ENCODE measurements at regions not wholly inside any gene's neighbourhood (a gene's known extent, or its start where the extent isn't known, plus 50 kb on each side); places are given as distances from the start of the nearest gene placed in this dataset.

GRCh38 chr5:9888501-9888901 is 258.4 kb upstream of the TAS2R1 start:
- Histone ChIP-seq H3K27me3 (ENCODE audit: control insufficient read depth in 5 of 5, insufficient read depth in 4 of 5, low read length in 5 of 5) (no peaks in the 10 kb centered on the region), H3K9ac (ENCODE audit: low read length in 5 of 5) (no peak overlapping the region), H3K9me3 (ENCODE audit: control insufficient read depth in 5 of 5, low read length in 5 of 5) (no peaks in the 10 kb centered on the region), H3K27ac (ENCODE audit: low read depth, low read length) (no peak overlapping the region), H3K4me3 (ENCODE audit: low read depth in 1 of 5, low read length in 5 of 5) (no peak overlapping the region), H3K4me1 (ENCODE audit: control insufficient read depth in 5 of 5, insufficient read depth in 5 of 5, low read length in 5 of 5) (no peaks in the 10 kb centered on the region), H3K36me3 (ENCODE audit: control insufficient read depth in 5 of 5, insufficient read depth in 5 of 5, low read length in 5 of 5) (no peaks in the 10 kb centered on the region)

- Histone ChIP-seq H3K4me3 (ENCODE audit: low read depth in 1 of 5, low read length in 5 of 5) (no peak overlapping the region), H3K27me3 (ENCODE audit: control insufficient read depth in 5 of 5, insufficient read depth in 4 of 5, low read length in 5 of 5) (no peaks in the 10 kb centered on the region), H3K27ac (ENCODE audit: low read depth, low read length) (no peak overlapping the region), H3K36me3 (ENCODE audit: control insufficient read depth in 5 of 5, insufficient read depth in 5 of 5, low read length in 5 of 5) (no peaks in the 10 kb centered on the region), H3K4me1 (ENCODE audit: control insufficient read depth in 5 of 5, insufficient read depth in 5 of 5, low read length in 5 of 5) (no peaks in the 10 kb centered on the region), H3K9ac (ENCODE audit: low read length in 5 of 5) (no peak overlapping the region), H3K9me3 (ENCODE audit: control insufficient read depth in 5 of 5, low read length in 5 of 5) (peaks cover 0 to 9% (median 3%) of the 10 kb centered on the region in 5 donors)
Measured at GRCh38 chr5:9885164-9885563, 255.0 kb upstream of the TAS2R1 start.

GRCh38 chr5:9878206-9878605 is 248.1 kb upstream of the TAS2R1 start:
- H3K9ac ChIP-seq (ENCODE audit: low read length in 5 of 5) = no peak overlapping the region
- H3K9me3 ChIP-seq (ENCODE audit: control insufficient read depth in 5 of 5, low read length in 5 of 5) = peaks cover 0 to 9% (median 3%) of the 10 kb centered on the region in 5 donors
- H3K27ac ChIP-seq (ENCODE audit: low read depth, low read length) = no peak overlapping the region
- no peaks in the 10 kb centered on the region for H3K4me1 ChIP-seq (ENCODE audit: control insufficient read depth in 5 of 5, insufficient read depth in 5 of 5, low read length in 5 of 5)
- H3K27me3 ChIP-seq (ENCODE audit: control insufficient read depth in 5 of 5, insufficient read depth in 4 of 5, low read length in 5 of 5) = peaks cover 0 to 3% (median 0%) of the 10 kb centered on the region in 5 donors
- H3K36me3 ChIP-seq (ENCODE audit: control insufficient read depth in 5 of 5, insufficient read depth in 5 of 5, low read length in 5 of 5) = no peaks in the 10 kb centered on the region
- H3K4me3 ChIP-seq (ENCODE audit: low read depth in 1 of 5, low read length in 5 of 5) = no peak overlapping the region

- Histone ChIP-seq H3K9me3 (ENCODE audit: control insufficient read depth in 5 of 5, low read length in 5 of 5) (peaks cover 0 to 9% (median 3%) of the 10 kb centered on the region in 5 donors), H3K27me3 (ENCODE audit: control insufficient read depth in 5 of 5, insufficient read depth in 4 of 5, low read length in 5 of 5) (peaks cover 0 to 3% (median 0%) of the 10 kb centered on the region in 5 donors), H3K9ac (ENCODE audit: low read length in 5 of 5) (no peak overlapping the region), H3K27ac (ENCODE audit: low read depth, low read length) (no peak overlapping the region), H3K36me3 (ENCODE audit: control insufficient read depth in 5 of 5, insufficient read depth in 5 of 5, low read length in 5 of 5) (no peaks in the 10 kb centered on the region), H3K4me3 (ENCODE audit: low read depth in 1 of 5, low read length in 5 of 5) (no peak overlapping the region), H3K4me1 (ENCODE audit: control insufficient read depth in 5 of 5, insufficient read depth in 5 of 5, low read length in 5 of 5) (no peaks in the 10 kb centered on the region)
Measured at GRCh38 chr5:9877488-9877887, 247.3 kb upstream of the TAS2R1 start.

GRCh38 chr5:9876451-9876850 is 246.3 kb upstream of the TAS2R1 start:
- peaks cover 0 to 8% (median 1%) of the 10 kb centered on the region in 5 donors for H3K9me3 ChIP-seq (ENCODE audit: control insufficient read depth in 5 of 5, low read length in 5 of 5)
- no peak overlapping the region for H3K9ac ChIP-seq (ENCODE audit: low read length in 5 of 5)
- H3K27me3 ChIP-seq (ENCODE audit: control insufficient read depth in 5 of 5, insufficient read depth in 4 of 5, low read length in 5 of 5) = peaks cover 0 to 3% (median 0%) of the 10 kb centered on the region in 5 donors
- no peak overlapping the region for H3K4me3 ChIP-seq (ENCODE audit: low read depth in 1 of 5, low read length in 5 of 5)
- no peaks in the 10 kb centered on the region for H3K4me1 ChIP-seq (ENCODE audit: control insufficient read depth in 5 of 5, insufficient read depth in 5 of 5, low read length in 5 of 5)
- no peaks in the 10 kb centered on the region for H3K36me3 ChIP-seq (ENCODE audit: control insufficient read depth in 5 of 5, insufficient read depth in 5 of 5, low read length in 5 of 5)
- no peak overlapping the region for H3K27ac ChIP-seq (ENCODE audit: low read depth, low read length)

- Histone ChIP-seq H3K27me3 (ENCODE audit: control insufficient read depth in 5 of 5, insufficient read depth in 4 of 5, low read length in 5 of 5) (no peaks in the 10 kb centered on the region), H3K9me3 (ENCODE audit: control insufficient read depth in 5 of 5, low read length in 5 of 5) (peaks cover 0 to 23% (median 21%) of the 10 kb centered on the region in 5 donors), H3K4me3 (ENCODE audit: low read depth in 1 of 5, low read length in 5 of 5) (no peak overlapping the region), H3K36me3 (ENCODE audit: control insufficient read depth in 5 of 5, insufficient read depth in 5 of 5, low read length in 5 of 5) (no peaks in the 10 kb centered on the region), H3K4me1 (ENCODE audit: control insufficient read depth in 5 of 5, insufficient read depth in 5 of 5, low read length in 5 of 5) (no peaks in the 10 kb centered on the region), H3K9ac (ENCODE audit: low read length in 5 of 5) (no peak overlapping the region), H3K27ac (ENCODE audit: low read depth, low read length) (no peak overlapping the region)
Measured at GRCh38 chr5:9869616-9870288, 239.6 kb upstream of the TAS2R1 start.

- Histone ChIP-seq H3K36me3 (ENCODE audit: control insufficient read depth in 5 of 5, insufficient read depth in 5 of 5, low read length in 5 of 5) (no peaks in the 10 kb centered on the region), H3K9me3 (ENCODE audit: control insufficient read depth in 5 of 5, low read length in 5 of 5) (peaks cover 3 to 29% (median 23%) of the 10 kb centered on the region in 5 donors), H3K27me3 (ENCODE audit: control insufficient read depth in 5 of 5, insufficient read depth in 4 of 5, low read length in 5 of 5) (no peaks in the 10 kb centered on the region), H3K27ac (ENCODE audit: low read depth, low read length) (no peak overlapping the region), H3K9ac (ENCODE audit: low read length in 5 of 5) (no peak overlapping the region), H3K4me1 (ENCODE audit: control insufficient read depth in 5 of 5, insufficient read depth in 5 of 5, low read length in 5 of 5) (no peaks in the 10 kb centered on the region), H3K4me3 (ENCODE audit: low read depth in 1 of 5, low read length in 5 of 5) (no peak overlapping the region)
Measured at GRCh38 chr5:9865574-9865973, 235.4 kb upstream of the TAS2R1 start.

- Histone ChIP-seq H3K4me1 (ENCODE audit: control insufficient read depth in 5 of 5, insufficient read depth in 5 of 5, low read length in 5 of 5) (no peaks in the 10 kb centered on the region), H3K27me3 (ENCODE audit: control insufficient read depth in 5 of 5, insufficient read depth in 4 of 5, low read length in 5 of 5) (no peaks in the 10 kb centered on the region), H3K27ac (ENCODE audit: low read depth, low read length) (no peak overlapping the region), H3K36me3 (ENCODE audit: control insufficient read depth in 5 of 5, insufficient read depth in 5 of 5, low read length in 5 of 5) (no peaks in the 10 kb centered on the region), H3K4me3 (ENCODE audit: low read depth in 1 of 5, low read length in 5 of 5) (no peak overlapping the region), H3K9ac (ENCODE audit: low read length in 5 of 5) (no peak overlapping the region), H3K9me3 (ENCODE audit: control insufficient read depth in 5 of 5, low read length in 5 of 5) (peaks cover 3 to 29% (median 22%) of the 10 kb centered on the region in 5 donors)
Measured at GRCh38 chr5:9864791-9865190, 234.6 kb upstream of the TAS2R1 start.

- Histone ChIP-seq H3K4me3 (ENCODE audit: low read depth in 1 of 5, low read length in 5 of 5) (no peak overlapping the region), H3K36me3 (ENCODE audit: control insufficient read depth in 5 of 5, insufficient read depth in 5 of 5, low read length in 5 of 5) (no peaks in the 10 kb centered on the region), H3K9me3 (ENCODE audit: control insufficient read depth in 5 of 5, low read length in 5 of 5) (peaks cover 3 to 29% (median 22%) of the 10 kb centered on the region in 5 donors), H3K27me3 (ENCODE audit: control insufficient read depth in 5 of 5, insufficient read depth in 4 of 5, low read length in 5 of 5) (no peaks in the 10 kb centered on the region), H3K4me1 (ENCODE audit: control insufficient read depth in 5 of 5, insufficient read depth in 5 of 5, low read length in 5 of 5) (no peaks in the 10 kb centered on the region), H3K27ac (ENCODE audit: low read depth, low read length) (no peak overlapping the region), H3K9ac (ENCODE audit: low read length in 5 of 5) (no peak overlapping the region)
Measured at GRCh38 chr5:9863486-9863885, 233.3 kb upstream of the TAS2R1 start.

GRCh38 chr5:9861666-9862256 is 231.6 kb upstream of the TAS2R1 start:
- peaks cover 3 to 36% (median 22%) of the 10 kb centered on the region in 5 donors for H3K9me3 ChIP-seq (ENCODE audit: control insufficient read depth in 5 of 5, low read length in 5 of 5)
- H3K36me3 ChIP-seq (ENCODE audit: control insufficient read depth in 5 of 5, insufficient read depth in 5 of 5, low read length in 5 of 5) = no peaks in the 10 kb centered on the region
- H3K9ac ChIP-seq (ENCODE audit: low read length in 5 of 5) = no peak overlapping the region
- H3K27ac ChIP-seq (ENCODE audit: low read depth, low read length) = no peak overlapping the region
- no peaks in the 10 kb centered on the region for H3K27me3 ChIP-seq (ENCODE audit: control insufficient read depth in 5 of 5, insufficient read depth in 4 of 5, low read length in 5 of 5)
- H3K4me1 ChIP-seq (ENCODE audit: control insufficient read depth in 5 of 5, insufficient read depth in 5 of 5, low read length in 5 of 5) = no peaks in the 10 kb centered on the region
- H3K4me3 ChIP-seq (ENCODE audit: low read depth in 1 of 5, low read length in 5 of 5) = no peak overlapping the region

All from subcutaneous abdominal adipose tissue (tissue), 5 donors.